ENCODE measurements at regions not wholly inside any gene's neighbourhood (a gene's known extent, or its start where the extent isn't known, plus 50 kb on each side); places are given as distances from the start of the nearest gene placed in this dataset.

DNA sequence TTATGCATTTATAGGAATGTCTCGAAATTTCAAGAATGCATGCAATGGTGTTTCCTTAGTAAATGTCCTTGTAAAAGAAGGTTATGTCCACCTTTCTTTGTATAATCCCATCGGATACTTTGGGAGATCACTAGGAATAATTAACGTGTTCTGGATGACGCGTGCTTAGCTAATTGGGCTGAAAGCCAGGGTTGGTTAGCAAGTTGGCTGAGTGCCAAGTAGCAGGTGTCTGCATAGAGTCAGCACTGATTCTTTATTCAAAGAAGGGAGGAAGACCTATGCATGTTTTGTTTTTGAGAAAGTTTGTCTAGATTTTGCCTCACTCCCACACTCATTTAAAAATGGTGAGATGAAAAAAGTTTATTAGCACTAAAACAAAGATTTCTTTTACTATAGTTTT, 144.6 kb downstream of the SOX3 start:
- no peak for TF ChIP-seq POLR2AphosphoS5 (IDR thresholded peaks at IDR 0.05)
- TF ChIP-seq, protein P1, sequence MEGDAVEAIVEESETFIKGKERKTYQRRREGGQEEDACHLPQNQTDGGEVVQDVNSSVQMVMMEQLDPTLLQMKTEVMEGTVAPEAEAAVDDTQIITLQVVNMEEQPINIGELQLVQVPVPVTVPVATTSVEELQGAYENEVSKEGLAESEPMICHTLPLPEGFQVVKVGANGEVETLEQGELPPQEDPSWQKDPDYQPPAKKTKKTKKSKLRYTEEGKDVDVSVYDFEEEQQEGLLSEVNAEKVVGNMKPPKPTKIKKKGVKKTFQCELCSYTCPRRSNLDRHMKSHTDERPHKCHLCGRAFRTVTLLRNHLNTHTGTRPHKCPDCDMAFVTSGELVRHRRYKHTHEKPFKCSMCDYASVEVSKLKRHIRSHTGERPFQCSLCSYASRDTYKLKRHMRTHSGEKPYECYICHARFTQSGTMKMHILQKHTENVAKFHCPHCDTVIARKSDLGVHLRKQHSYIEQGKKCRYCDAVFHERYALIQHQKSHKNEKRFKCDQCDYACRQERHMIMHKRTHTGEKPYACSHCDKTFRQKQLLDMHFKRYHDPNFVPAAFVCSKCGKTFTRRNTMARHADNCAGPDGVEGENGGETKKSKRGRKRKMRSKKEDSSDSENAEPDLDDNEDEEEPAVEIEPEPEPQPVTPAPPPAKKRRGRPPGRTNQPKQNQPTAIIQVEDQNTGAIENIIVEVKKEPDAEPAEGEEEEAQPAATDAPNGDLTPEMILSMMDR (IDR thresholded peaks at IDR 0.05 in 8 of 11, conservative IDR thresholded peaks at IDR 0.05 in 3 of 11), result no peak

All from spleen (tissue), 7 donors.